ENCODE measurements at regions not wholly inside any gene's neighbourhood (a gene's known extent, or its start where the extent isn't known, plus 50 kb on each side); places are given as distances from the start of the nearest gene placed in this dataset.

DNA sequence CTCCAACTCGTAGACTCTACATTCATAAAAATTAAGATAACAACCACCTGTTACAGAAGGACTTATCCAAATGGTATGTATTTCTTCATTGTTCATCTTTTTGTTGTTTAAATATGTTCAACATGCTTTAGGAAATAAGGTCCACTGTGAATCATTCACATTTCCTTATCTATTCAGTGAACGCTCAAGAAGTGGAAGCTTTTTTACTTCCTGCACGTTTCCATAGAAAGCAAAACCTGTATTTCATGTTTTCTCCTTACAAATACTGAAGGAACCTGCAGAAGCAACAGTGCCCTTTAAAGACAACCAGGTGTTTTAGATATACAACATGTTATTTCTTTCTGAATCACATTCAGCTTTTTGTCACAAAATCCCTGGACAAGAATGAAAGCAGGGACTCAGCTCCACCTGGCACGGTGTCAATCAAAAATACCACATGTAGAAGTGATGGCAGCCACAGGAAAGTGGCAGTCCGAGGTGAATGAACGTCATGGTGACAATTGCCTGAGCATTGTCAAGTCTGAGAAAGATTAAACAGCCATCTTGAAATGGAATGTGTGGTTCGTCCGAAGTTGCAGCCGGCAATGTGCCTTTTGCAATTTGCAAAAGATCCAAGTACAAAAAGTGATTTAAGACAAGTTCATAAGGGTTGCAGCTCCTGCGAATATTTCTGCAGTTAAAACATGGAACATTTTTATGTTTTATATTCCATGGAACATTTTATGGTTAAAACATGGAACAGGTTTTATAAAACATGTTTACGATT lies 66.7 kb upstream of the RIPOR2 start:
- TF ChIP-seq CTCF (IDR thresholded peaks at IDR 0.05): no peak
- no peak for TF ChIP-seq POLR2A (IDR thresholded peaks at IDR 0.05)

All from lower leg skin (tissue), 3 donors.